Endothelial cell of umbilical vein (primary cell): ENCODE measurements at regions not wholly inside any gene's neighbourhood (a gene's known extent, or its start where the extent isn't known, plus 50 kb on each side); places are given as distances from the start of the nearest gene placed in this dataset.

Experiments used
- FOS ChIP-seq: IDR thresholded peaks from 2 replicates; pipeline ENCODE4 v1.6.1; 2011; ENCODE audit warnings: mild to moderate bottlenecking, low read length, moderate library complexity, borderline replicate concordance; ENCODE audit not compliant: insufficient read depth
- JUN ChIP-seq: IDR thresholded peaks from 2 replicates; pipeline ENCODE4 v1.6.1; 2011; ENCODE audit warnings: borderline replicate concordance, low read depth; ENCODE audit not compliant: insufficient read length, insufficient read depth
- MAX ChIP-seq: IDR thresholded peaks from 2 replicates; pipeline ENCODE4 v1.6.1; 2011; ENCODE audit not compliant: insufficient read depth, insufficient read length
- POLR2A ChIP-seq: IDR thresholded peaks from 2 replicates; pipeline ENCODE4 v1.6.1; 2012; ENCODE audit warnings: low read depth, mild to moderate bottlenecking, control low read depth, low read length
- TF ChIP-seq, protein P1 (sequence below), 2 donors: IDR thresholded peaks; 1 replicate in 1 of 2; 2 replicates in 1 of 2; pipeline ENCODE4 v1.5.1; 2011; ENCODE audit warnings: low read length in 2 of 2, mild to moderate bottlenecking in 2 of 2, moderate library complexity in 2 of 2, control low read depth in 1 of 2, inconsistent platforms in 1 of 2, low read depth in 1 of 2; ENCODE audit not compliant: insufficient read depth in 1 of 2; ENCODE audit errors: extremely low read depth in 1 of 2

DNA sequence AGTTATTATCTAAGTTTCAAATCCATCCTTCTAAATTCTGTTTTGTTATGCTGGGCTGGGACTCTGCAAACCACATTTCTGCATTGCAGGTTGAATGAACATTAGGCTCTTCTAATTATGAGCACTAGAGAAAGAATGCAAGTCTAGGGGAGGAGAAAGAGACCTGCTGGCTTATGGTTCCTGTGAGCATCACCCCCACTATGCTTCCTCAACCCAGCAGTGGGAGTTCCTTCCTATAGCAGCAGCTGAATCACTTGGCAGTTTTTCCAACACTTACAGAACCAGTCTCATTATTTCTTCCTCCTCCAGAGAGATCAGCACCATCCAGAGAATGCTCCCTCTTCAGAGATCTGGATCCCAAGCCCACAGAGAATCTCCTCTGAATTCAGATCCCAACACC, 297.7 kb upstream of the CLEC14A start:
- TF ChIP-seq, protein P1, sequence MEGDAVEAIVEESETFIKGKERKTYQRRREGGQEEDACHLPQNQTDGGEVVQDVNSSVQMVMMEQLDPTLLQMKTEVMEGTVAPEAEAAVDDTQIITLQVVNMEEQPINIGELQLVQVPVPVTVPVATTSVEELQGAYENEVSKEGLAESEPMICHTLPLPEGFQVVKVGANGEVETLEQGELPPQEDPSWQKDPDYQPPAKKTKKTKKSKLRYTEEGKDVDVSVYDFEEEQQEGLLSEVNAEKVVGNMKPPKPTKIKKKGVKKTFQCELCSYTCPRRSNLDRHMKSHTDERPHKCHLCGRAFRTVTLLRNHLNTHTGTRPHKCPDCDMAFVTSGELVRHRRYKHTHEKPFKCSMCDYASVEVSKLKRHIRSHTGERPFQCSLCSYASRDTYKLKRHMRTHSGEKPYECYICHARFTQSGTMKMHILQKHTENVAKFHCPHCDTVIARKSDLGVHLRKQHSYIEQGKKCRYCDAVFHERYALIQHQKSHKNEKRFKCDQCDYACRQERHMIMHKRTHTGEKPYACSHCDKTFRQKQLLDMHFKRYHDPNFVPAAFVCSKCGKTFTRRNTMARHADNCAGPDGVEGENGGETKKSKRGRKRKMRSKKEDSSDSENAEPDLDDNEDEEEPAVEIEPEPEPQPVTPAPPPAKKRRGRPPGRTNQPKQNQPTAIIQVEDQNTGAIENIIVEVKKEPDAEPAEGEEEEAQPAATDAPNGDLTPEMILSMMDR (IDR thresholded peaks at IDR 0.05; ENCODE audit: extremely low read depth in 1 of 2, insufficient read depth in 1 of 2, low read depth in 1 of 2, low read length in 2 of 2): no peak
- TF ChIP-seq FOS (peak; percentile 72), POLR2A (no peak), MAX (no peak), JUN (no peak)
